AML-193 (cell line): ENCODE measurements at regions not wholly inside any gene's neighbourhood (a gene's known extent, or its start where the extent isn't known, plus 50 kb on each side); places are given as distances from the start of the nearest gene placed in this dataset.

Experiments used
- DNase-seq, 2 experiments: peaks; one replicate each; lab custom pipeline; 2025; lab: John Stamatoyannopoulos, UW

- DNase-seq: no peak
These were observed 568.2 kb upstream of the MGMT start for GRCh38 chr10:128898916-128899195.

GRCh38 chr10:128900456-128900855, 566.6 kb upstream of the MGMT start:
- DNase-seq: no peak

- DNase-seq: no peak
These were observed 565.8 kb upstream of the MGMT start for GRCh38 chr10:128901236-128901635.

GRCh38 chr10:128902031-128902710, 564.9 kb upstream of the MGMT start:
- no peak for DNase-seq

- no peak for DNase-seq
These were observed 559.7 kb upstream of the MGMT start for GRCh38 chr10:128907155-128907941.

- DNase-seq: no peak
These were observed 558.9 kb upstream of the MGMT start for GRCh38 chr10:128908099-128908498.

- no peak for DNase-seq
These were observed 558.5 kb upstream of the MGMT start for GRCh38 chr10:128908499-128908898.

- DNase-seq: no peak
These were observed 554.3 kb upstream of the MGMT start for GRCh38 chr10:128912568-128913311.

GRCh38 chr10:128914681-128915080, 552.4 kb upstream of the MGMT start:
- no peak for DNase-seq

GRCh38 chr10:128915630-128916029, 551.4 kb upstream of the MGMT start:
- no peak for DNase-seq

- no peak for DNase-seq
These were observed 550.7 kb upstream of the MGMT start for GRCh38 chr10:128916383-128916782.

GRCh38 chr10:128921389-128922022, 545.5 kb upstream of the MGMT start:
- DNase-seq: no peak

- DNase-seq: no peak
These were observed 544.9 kb upstream of the MGMT start for GRCh38 chr10:128922172-128922571.

- DNase-seq: no peak
These were observed 544.3 kb upstream of the MGMT start for GRCh38 chr10:128922619-128923196.

- DNase-seq: no peak
These were observed 542.1 kb upstream of the MGMT start for GRCh38 chr10:128924918-128925317.

- DNase-seq: no peak
These were observed 540.3 kb upstream of the MGMT start for GRCh38 chr10:128926711-128927110.

- DNase-seq: no peak
These were observed 539.4 kb upstream of the MGMT start for GRCh38 chr10:128927497-128928161.

- no peak for DNase-seq
These were observed 538.7 kb upstream of the MGMT start for GRCh38 chr10:128928231-128928836.

GRCh38 chr10:128929131-128929530, 537.9 kb upstream of the MGMT start:
- DNase-seq: no peak

- no peak for DNase-seq
These were observed 537.3 kb upstream of the MGMT start for GRCh38 chr10:128929767-128930166.

GRCh38 chr10:128930515-128930914, 536.5 kb upstream of the MGMT start:
- DNase-seq: no peak
